GM18907 (cell line): ENCODE measurements at regions not wholly inside any gene's neighbourhood (a gene's known extent, or its start where the extent isn't known, plus 50 kb on each side); places are given as distances from the start of the nearest gene placed in this dataset.

ENCODE experiments used
- ATAC-seq: cut with Tn5 transposase; IDR thresholded peaks from one replicate; pipeline ENCODE4 v1.9.1; 2021; ENCODE audit warnings: mild to moderate bottlenecking, moderate library complexity; ENCODE audit not compliant: unreplicated experiment

DNA sequence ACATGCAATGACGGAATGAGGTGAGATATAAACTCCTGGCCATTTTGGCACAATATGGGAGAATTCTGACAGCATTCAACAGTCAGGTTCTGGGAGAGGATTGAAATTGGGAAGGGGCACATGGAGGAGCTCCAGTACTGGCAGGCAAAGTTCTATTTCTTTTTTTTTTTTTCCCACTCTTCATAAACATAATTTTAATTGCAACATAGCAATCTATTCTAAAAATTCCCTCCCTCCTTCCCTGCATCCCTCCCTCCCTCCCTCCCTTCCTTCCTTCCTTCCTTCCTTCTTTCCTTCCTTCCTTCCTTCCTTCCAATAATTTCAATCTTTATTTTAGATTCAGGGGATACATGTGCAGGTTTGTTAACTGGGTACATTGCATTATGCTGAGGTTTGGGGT is 93.2 kb downstream of the PTCSC3 start:
- no peak for ATAC-seq

- ATAC-seq: no peak
Measured at GRCh38 chr14:36078080-36078479, 98.4 kb downstream of the PTCSC3 start.

GRCh38 chr14:36076197-36076596 is 100.3 kb downstream of the PTCSC3 start:
- ATAC-seq: no peak

GRCh38 chr14:36075203-36075602 is 101.3 kb downstream of the PTCSC3 start:
- ATAC-seq: no peak

DNA sequence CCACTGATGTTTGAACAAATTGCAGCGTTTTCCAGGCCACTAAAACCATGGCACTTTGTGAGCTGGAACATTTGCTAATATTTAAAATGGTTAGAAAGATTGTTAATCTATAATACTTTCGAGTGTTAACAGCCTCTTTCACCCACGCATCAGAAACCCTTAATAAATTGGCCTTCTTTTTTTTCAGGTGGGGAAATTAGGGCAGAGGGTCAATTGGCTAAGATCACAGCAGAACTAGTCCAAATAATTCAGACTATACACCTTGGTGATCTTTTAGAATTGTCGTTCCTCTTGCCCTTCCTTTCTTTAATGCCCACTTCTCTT is 105.8 kb downstream of the PTCSC3 start:
- no peak for ATAC-seq

GRCh38 chr14:36070031-36070719 is 106.3 kb downstream of the PTCSC3 start:
- peak; percentile 80 for ATAC-seq

- peak; percentile 72 for ATAC-seq
Measured at GRCh38 chr14:36069535-36069900, 107.0 kb downstream of the PTCSC3 start.

DNA sequence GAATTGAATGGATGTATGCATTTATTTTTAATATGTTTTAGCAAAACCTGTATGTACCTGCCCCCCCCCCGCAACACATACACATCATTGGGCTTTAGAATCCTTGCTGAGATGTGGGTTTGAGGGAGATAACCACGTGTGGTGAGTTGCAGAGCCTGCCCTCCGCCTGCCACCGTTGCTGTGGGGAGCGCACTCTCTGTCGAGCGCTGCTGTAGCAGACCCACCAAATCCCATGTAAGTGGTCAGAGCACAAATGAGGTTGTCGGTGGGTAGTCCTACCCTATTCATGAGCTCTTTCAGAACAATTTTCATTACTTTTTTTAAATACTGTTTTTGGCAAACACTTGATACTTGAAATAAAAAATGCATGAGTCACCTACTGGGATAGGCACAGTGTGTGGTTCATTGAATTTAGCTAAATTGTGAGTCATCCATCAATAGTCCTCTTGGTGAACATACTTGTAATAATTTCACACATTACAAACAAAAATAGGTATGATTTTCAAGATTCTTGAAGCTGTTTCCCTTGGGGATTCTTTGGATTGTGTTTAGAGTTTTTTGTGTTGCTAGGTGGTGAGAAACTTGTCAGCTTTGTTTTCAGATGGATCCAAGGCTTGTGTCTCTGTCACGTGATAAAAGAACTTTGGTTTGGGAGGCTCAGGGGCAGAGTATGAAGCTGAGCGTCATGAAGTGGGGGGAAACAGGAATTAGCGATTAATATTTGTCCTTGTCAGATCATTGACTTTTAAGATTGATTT is 107.6 kb downstream of the PTCSC3 start:
- no peak for ATAC-seq

DNA sequence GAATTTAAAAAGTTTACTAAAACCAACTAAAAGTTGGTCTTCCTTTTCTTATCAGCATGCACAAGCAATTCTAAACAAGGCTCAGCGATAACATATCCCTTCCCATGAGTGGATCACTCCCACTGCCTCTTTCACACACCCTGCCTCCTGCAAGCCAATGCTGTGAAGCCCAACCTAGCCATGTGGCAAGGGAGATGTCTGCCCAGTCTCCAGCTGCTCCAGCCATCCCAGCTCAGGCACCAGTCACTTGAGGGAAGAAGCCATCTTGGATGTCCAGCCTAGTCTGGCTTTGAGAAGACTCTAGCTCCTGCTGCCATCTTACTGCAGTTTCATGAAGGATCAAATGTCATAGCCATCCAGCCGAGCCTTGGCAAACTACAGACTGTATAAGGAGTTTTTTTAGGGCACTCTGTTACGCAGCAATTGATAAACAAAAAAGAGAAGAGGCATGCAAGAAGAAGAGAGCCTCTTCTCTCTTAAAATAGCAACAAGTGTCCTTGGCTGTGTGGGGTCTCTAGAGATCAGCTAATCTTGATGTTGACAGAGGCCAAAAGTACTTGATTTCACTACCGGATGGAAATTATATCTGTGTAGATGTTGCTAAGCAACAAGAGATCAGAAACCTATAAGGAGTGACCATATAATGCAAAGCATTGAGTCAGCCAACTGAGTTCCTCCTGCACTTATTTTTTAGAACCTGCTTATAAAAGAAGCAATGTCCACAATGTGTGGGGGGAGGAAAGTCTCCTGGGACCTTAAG is 108.9 kb downstream of the PTCSC3 start:
- no peak for ATAC-seq

- ATAC-seq: no peak
Measured at GRCh38 chr14:36066636-36067035, 109.9 kb downstream of the PTCSC3 start.

- ATAC-seq: no peak
Measured at GRCh38 chr14:36065831-36066230, 110.7 kb downstream of the PTCSC3 start.

DNA sequence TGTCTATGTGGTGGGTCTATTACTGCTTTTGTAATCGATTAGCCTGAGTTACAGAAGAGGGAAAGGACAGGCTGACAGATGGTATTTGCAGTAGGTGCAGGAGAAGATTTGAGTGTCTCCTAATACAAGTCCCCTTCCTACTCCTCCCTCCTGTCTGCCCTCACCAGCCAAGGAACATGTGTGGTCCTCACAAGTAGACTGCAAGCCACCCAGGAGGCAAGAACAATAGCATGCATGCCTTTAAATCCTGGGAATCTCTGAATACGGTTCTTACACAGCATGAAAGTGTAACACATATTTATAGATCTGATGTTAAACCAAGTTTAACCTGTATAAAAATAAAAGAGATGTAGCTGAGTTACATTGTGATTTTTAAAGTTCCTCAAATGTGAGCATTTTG is 117.0 kb downstream of the PTCSC3 start:
- no peak for ATAC-seq

- ATAC-seq: no peak
Measured at GRCh38 chr14:36057452-36058116, 118.9 kb downstream of the PTCSC3 start.

DNA sequence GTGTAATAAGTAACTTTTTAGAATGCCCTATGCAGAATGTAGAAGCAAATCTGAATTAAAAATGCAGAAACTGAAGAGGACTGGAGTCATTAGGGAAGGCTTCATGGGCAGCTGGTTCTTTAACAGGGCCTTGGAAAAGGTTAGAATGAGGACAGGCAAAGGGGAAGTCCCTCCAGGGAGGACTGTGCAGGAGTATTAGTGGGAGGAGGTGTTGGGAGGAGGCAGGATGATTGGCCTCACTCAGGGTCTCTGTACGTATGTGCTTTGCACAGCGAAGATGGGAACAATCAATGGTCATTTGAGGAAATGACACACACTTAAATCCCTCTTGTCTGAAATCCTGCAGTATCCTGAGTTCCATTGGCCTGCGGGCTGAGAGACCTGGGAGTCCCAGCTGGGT is 119.7 kb downstream of the PTCSC3 start:
- no peak for ATAC-seq

DNA sequence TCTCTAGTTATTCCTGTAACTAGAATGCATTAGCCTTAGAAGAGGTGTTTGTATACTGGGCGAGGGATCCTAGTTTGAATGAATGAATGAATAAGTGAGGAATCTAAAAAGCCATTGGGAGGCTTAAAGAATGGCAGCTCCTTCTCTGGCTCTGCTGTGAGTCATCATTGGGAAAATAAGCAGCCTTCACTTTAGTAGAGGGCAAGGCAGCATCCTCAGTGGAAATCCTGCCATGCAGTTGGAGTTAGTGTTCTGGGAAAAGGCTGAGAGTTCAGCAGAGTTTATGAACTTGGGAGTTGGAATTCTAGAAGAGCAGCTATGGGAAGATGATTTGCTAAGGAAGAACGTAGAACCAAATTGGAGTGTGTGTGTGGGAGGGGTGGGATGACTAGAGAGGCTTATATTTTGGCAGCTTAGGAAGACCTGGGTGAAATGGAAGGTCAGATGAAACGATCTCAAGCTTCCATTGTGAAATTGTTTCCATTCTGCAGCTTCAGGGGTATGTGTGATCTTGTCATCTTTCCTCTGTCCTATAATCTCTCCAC is 120.8 kb downstream of the PTCSC3 start:
- no peak for ATAC-seq

GRCh38 chr14:36055052-36055378 is 121.5 kb downstream of the PTCSC3 start:
- ATAC-seq: no peak

DNA sequence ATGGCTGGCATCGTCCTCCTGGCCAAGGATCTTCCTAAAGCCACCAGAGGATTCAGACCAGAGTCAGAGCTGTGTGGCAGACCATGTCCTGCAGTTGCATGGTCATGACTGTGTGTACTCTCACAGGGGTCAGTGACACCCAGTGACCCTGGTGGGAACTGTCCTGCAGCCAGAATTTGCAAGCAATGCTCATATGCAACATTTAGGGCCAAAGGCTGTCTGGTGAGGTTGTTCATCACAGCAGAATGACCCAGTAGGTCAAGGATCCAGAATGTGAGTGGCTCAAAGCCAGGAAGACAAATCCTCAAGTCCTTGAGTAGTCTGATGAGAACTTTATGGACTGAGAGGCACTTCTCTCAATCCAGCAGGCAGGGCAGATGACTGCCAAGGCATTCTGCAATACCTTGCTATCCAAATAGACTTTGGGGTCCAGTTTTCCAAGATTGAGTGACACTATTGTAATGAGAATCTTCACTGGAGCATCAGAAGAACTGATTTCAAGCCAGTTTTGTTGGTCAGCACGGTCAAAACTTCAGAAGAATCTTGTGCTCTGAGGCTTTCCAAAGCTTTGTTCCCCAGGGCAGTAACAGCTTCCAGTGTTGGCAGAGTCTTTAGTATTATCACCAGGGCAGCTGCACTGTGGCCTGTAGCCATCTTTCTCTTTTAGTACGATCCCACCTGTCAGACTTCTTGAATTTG is 122.0 kb downstream of the PTCSC3 start:
- no peak for ATAC-seq

GRCh38 chr14:36052681-36053080 is 123.8 kb downstream of the PTCSC3 start:
- no peak for ATAC-seq

GRCh38 chr14:36052063-36052462 is 124.5 kb downstream of the PTCSC3 start:
- ATAC-seq: no peak

DNA sequence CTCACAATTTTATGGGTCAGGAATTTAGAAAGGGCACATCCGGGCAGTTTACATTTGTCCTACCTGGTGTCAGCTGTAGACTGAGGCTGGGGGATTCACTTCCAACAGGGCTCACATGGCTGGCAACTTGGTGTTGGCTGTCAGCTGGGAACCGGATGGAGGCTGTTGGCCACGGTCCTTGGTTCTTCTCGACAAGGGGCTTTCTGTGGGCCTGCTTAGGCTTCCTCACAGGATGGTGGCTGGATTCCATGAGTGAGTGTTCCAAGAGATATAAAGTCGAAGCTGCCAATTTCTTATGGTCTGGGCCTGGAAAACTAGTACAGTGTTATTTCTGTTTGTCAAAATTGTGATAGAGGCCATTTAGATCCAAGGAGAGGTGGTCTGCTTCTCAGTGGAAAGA is 127.9 kb downstream of the PTCSC3 start:
- no peak for ATAC-seq

- ATAC-seq: no peak
Measured at GRCh38 chr14:36047912-36048311, 128.6 kb downstream of the PTCSC3 start.
